ENCODE measurements at regions not wholly inside any gene's neighbourhood (a gene's known extent, or its start where the extent isn't known, plus 50 kb on each side); places are given as distances from the start of the nearest gene placed in this dataset.

- TF ChIP-seq EGR1 (IDR thresholded peaks at IDR 0.05; ENCODE audit: low read depth) = no peak
- TF ChIP-seq CTCF (IDR thresholded peaks at IDR 0.05 in 2 of 3, conservative IDR thresholded peaks at IDR 0.05 in 1 of 3; ENCODE audit: borderline replicate concordance in 1 of 3, insufficient read depth in 1 of 3, low read depth in 2 of 3, low read length in 2 of 3) = peak in 2 of 3 experiments; percentile 37 to 45; a peak in 4 of 6 replicates
- Histone ChIP-seq H3K4me1 (ENCODE audit: control insufficient read depth in 1 of 2, insufficient read depth in 2 of 2, low read length in 2 of 2) (peaks cover 0 to 5% of the 10 kb centered on the region in 2 experiments; a peak in 1 of 4 replicates), H3K36me3 (ENCODE audit: control insufficient read depth in 1 of 2, insufficient read depth in 2 of 2, low read length in 2 of 2) (no peaks in the 10 kb centered on the region), H3K9me3 (ENCODE audit: control insufficient read depth in 1 of 2, insufficient read depth in 1 of 2, low read depth in 1 of 2, low read length in 2 of 2) (no peaks in the 10 kb centered on the region), H3K4me3 (replicated peaks in 1 of 2; ENCODE audit: low read depth in 1 of 2, low read length in 2 of 2) (no peak overlapping the region), H3K27me3 (ENCODE audit: insufficient read depth, low read length) (no peaks in the 10 kb centered on the region), H2AFZ (ENCODE audit: low read depth, low read length, poor library complexity, severe bottlenecking) (no peak overlapping the region), H3K79me2 (ENCODE audit: insufficient read depth, low read length) (no peaks in the 10 kb centered on the region), H3K27ac (ENCODE audit: low read depth, low read length) (no peak overlapping the region), H3K9me2 (ENCODE audit: insufficient read depth) (no peaks in the 10 kb centered on the region), H3K4me2 (ENCODE audit: low read length) (no peak overlapping the region), H4K20me1 (ENCODE audit: insufficient read depth) (no peaks in the 10 kb centered on the region), H3K9ac (ENCODE audit: low read length) (no peak overlapping the region)
- intact Hi-C loops (cut with micrococcal nuclease) = no loop called here
- DNase-seq (ENCODE audit: low read depth, low spot score) = no peak
- BruUV-seq (replicated peaks) = no TSS peak
- ChIA-PET POLR2A (no interaction called here), CTCF (no interaction called here), RAD21 (ENCODE audit: low non-redundant PET in 1 of 2, low total read pairs in 2 of 2, uncharacterized antibody in 2 of 2, unreplicated experiment in 2 of 2) (no interaction called here)
- ATAC-seq = 0 out of 2 replicates have a peak, but pooled peaks have one; percentile 38
Observed at GRCh38 chr14:45716572-45716971, 463.6 kb upstream of the MIS18BP1 start.

- RAD21 ChIA-PET (ENCODE audit: low non-redundant PET in 1 of 2, low total read pairs in 2 of 2, uncharacterized antibody in 2 of 2, unreplicated experiment in 2 of 2) = no interaction called here
- Histone ChIP-seq H3K27ac (ENCODE audit: low read depth, low read length) (no peak overlapping the region), H4K20me1 (ENCODE audit: insufficient read depth) (no peaks in the 10 kb centered on the region), H2AFZ (ENCODE audit: low read depth, low read length, poor library complexity, severe bottlenecking) (no peak overlapping the region), H3K9me2 (ENCODE audit: insufficient read depth) (no peaks in the 10 kb centered on the region), H3K79me2 (ENCODE audit: insufficient read depth, low read length) (no peaks in the 10 kb centered on the region), H3K4me3 (replicated peaks in 1 of 2; ENCODE audit: low read depth in 1 of 2, low read length in 2 of 2) (no peak overlapping the region), H3K27me3 (ENCODE audit: insufficient read depth, low read length) (no peaks in the 10 kb centered on the region), H3K4me2 (ENCODE audit: low read length) (no peak overlapping the region), H3K36me3 (ENCODE audit: control insufficient read depth in 1 of 2, insufficient read depth in 2 of 2, low read length in 2 of 2) (no peaks in the 10 kb centered on the region), H3K9ac (ENCODE audit: low read length) (no peak overlapping the region), H3K9me3 (ENCODE audit: control insufficient read depth in 1 of 2, insufficient read depth in 1 of 2, low read depth in 1 of 2, low read length in 2 of 2) (no peaks in the 10 kb centered on the region), H3K4me1 (ENCODE audit: control insufficient read depth in 1 of 2, insufficient read depth in 2 of 2, low read length in 2 of 2) (peaks cover 0 to 5% of the 10 kb centered on the region in 2 experiments; a peak in 1 of 4 replicates)
- POLR2A ChIA-PET = no interaction called here
- intact Hi-C loops (cut with micrococcal nuclease) = no loop called here
- no peak for ATAC-seq
- CTCF ChIA-PET = no interaction called here
- BruUV-seq (replicated peaks) = no TSS peak
- DNase-seq (ENCODE audit: low read depth, low spot score) = no peak
- no peak for TF ChIP-seq CTCF (IDR thresholded peaks at IDR 0.05 in 2 of 3, conservative IDR thresholded peaks at IDR 0.05 in 1 of 3; ENCODE audit: borderline replicate concordance in 1 of 3, insufficient read depth in 1 of 3, low read depth in 2 of 3, low read length in 2 of 3)
- no peak for TF ChIP-seq ZFX (IDR thresholded peaks at IDR 0.05)
- no peak for TF ChIP-seq ELF1 (IDR thresholded peaks at IDR 0.05; ENCODE audit: borderline replicate concordance, low read depth)
- TF ChIP-seq CBX3 (IDR thresholded peaks at IDR 0.05; ENCODE audit: low read depth) = no peak
- TF ChIP-seq REST (IDR thresholded peaks at IDR 0.05; ENCODE audit: low read depth) = no peak
- no peak for TF ChIP-seq YY1 (IDR thresholded peaks at IDR 0.05; ENCODE audit: extremely low read depth, insufficient replicate concordance, low read depth, low read length)
- no peak for TF ChIP-seq JUND (IDR thresholded peaks at IDR 0.05)
- TF ChIP-seq EZH2phosphoT487 (IDR thresholded peaks at IDR 0.05; ENCODE audit: borderline replicate concordance) = no peak
- TF ChIP-seq CEBPB (IDR thresholded peaks at IDR 0.05; ENCODE audit: low read depth) = no peak
- TF ChIP-seq POLR2AphosphoS5 (IDR thresholded peaks at IDR 0.05; ENCODE audit: low read depth, low read length) = no peak
- no peak for TF ChIP-seq RAD21 (IDR thresholded peaks at IDR 0.05; ENCODE audit: low read depth)
- no peak for TF ChIP-seq EGR1 (IDR thresholded peaks at IDR 0.05; ENCODE audit: low read depth)
- no peak for TF ChIP-seq TCF7L2 (IDR thresholded peaks at IDR 0.05; ENCODE audit: borderline replicate concordance, extremely low read depth, insufficient read depth, insufficient read length)
Observed at GRCh38 chr14:45715946-45716345, 462.9 kb upstream of the MIS18BP1 start.
